K562 (cell line): ENCODE measurements at regions not wholly inside any gene's neighbourhood (a gene's known extent, or its start where the extent isn't known, plus 50 kb on each side); places are given as distances from the start of the nearest gene placed in this dataset.

Source experiments
- CHD4 ChIP-seq: fragments of 200-600 bp; sonication (generic); IDR thresholded peaks from 3 replicates; pipeline ENCODE4 v1.6.1; 2012; ENCODE audit warnings: low read depth, mild to moderate bottlenecking, mixed read lengths, low read length, inconsistent platforms; ENCODE audit not compliant: insufficient read depth, insufficient replicate concordance, poor library complexity, severe bottlenecking
- EP300 ChIP-seq: IDR thresholded peaks from 2 replicates; pipeline ENCODE4 v1.6.1; 2012; ENCODE audit warnings: low read length, improper control_type of control experiment
- EZH2 ChIP-seq: IDR thresholded peaks from 2 replicates; pipeline ENCODE4 v1.6.1; 2012; ENCODE audit warnings: low read depth, mild to moderate bottlenecking, inconsistent platforms, low read length, borderline replicate concordance
- KDM2B ChIP-seq: fragments of 250-450 bp; sonication (Bioruptor Pico); IDR thresholded peaks from 2 replicates; pipeline ENCODE4 v1.8.0; 2021; ENCODE audit warnings: mild to moderate bottlenecking, moderate library complexity
- YY1 ChIP-seq, 3 experiments: IDR thresholded peaks; 2 replicates each; pipeline ENCODE4 v1.6.1; 2011; ENCODE audit warnings: low read length in 2 of 3, mild to moderate bottlenecking in 2 of 3, moderate library complexity in 2 of 3, borderline replicate concordance in 1 of 3, control low read depth in 1 of 3, low read depth in 1 of 3; ENCODE audit not compliant: insufficient read depth in 3 of 3, insufficient replicate concordance in 2 of 3, control insufficient read depth in 1 of 3, insufficient read length in 1 of 3; ENCODE audit errors: extremely low read depth in 1 of 3
- TF ChIP-seq, protein P1 (sequence below), 3 experiments: IDR thresholded peaks in 2 of 3; conservative IDR thresholded peaks in 1 of 3; 2 replicates each; pipeline ENCODE4 v1.5.1; 2011 to 2012; ENCODE audit warnings: low read length in 3 of 3, mild to moderate bottlenecking in 3 of 3, control low read depth in 2 of 3, improper control_type of control experiment in 1 of 3, inconsistent platforms in 1 of 3, low read depth in 1 of 3, mixed read lengths in 1 of 3, moderate library complexity in 1 of 3; ENCODE audit not compliant: insufficient read depth in 2 of 3
- TF ChIP-seq, protein P2 (sequence below): fragments of 450-650 bp; formaldehyde crosslinking; IDR thresholded peaks from 2 replicates; pipeline ENCODE4 v1.4.0; 2022; ENCODE audit warnings: missing genetic modification characterization
- TF ChIP-seq, protein P3 (sequence below), 2 experiments: fragments of 450-650 bp; formaldehyde crosslinking in 1 of 2; IDR thresholded peaks; 2 replicates each; pipeline versions ENCODE4 v1.4.0 to v1.6.1; 2014 to 2020; ENCODE audit warnings: mild to moderate bottlenecking in 2 of 2, borderline replicate concordance in 1 of 2, low read depth in 1 of 2

DNA sequence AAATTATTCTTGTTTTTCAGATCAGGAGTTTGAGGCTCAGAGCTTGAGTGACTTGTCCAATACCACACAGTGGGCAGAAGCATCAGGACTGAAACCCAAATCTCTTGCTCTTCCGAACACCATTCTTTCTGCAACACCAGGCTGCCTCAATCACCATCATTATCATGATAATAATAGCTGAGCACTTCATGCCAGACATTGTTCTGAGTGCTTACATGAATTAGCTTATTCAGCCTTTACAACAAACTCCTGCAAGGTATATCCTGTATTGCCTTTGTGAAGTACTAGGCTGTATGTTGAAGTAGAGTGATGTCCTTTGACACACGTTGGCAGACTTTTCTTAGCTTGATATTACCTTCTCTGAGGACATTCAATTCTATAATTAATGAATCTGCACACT, 257.4 kb upstream of the ATP2B1 start:
- TF ChIP-seq CHD4: no peak
- TF ChIP-seq, protein P1, sequence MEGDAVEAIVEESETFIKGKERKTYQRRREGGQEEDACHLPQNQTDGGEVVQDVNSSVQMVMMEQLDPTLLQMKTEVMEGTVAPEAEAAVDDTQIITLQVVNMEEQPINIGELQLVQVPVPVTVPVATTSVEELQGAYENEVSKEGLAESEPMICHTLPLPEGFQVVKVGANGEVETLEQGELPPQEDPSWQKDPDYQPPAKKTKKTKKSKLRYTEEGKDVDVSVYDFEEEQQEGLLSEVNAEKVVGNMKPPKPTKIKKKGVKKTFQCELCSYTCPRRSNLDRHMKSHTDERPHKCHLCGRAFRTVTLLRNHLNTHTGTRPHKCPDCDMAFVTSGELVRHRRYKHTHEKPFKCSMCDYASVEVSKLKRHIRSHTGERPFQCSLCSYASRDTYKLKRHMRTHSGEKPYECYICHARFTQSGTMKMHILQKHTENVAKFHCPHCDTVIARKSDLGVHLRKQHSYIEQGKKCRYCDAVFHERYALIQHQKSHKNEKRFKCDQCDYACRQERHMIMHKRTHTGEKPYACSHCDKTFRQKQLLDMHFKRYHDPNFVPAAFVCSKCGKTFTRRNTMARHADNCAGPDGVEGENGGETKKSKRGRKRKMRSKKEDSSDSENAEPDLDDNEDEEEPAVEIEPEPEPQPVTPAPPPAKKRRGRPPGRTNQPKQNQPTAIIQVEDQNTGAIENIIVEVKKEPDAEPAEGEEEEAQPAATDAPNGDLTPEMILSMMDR (IDR thresholded peaks at IDR 0.05 in 2 of 3, conservative IDR thresholded peaks at IDR 0.05 in 1 of 3; ENCODE audit: insufficient read depth in 2 of 3, low read depth in 1 of 3, low read length in 3 of 3): no peak
- no peak for TF ChIP-seq EZH2
- TF ChIP-seq, protein P2, sequence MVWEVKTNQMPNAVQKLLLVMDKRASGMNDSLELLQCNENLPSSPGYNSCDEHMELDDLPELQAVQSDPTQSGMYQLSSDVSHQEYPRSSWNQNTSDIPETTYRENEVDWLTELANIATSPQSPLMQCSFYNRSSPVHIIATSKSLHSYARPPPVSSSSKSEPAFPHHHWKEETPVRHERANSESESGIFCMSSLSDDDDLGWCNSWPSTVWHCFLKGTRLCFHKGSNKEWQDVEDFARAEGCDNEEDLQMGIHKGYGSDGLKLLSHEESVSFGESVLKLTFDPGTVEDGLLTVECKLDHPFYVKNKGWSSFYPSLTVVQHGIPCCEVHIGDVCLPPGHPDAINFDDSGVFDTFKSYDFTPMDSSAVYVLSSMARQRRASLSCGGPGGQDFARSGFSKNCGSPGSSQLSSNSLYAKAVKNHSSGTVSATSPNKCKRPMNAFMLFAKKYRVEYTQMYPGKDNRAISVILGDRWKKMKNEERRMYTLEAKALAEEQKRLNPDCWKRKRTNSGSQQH (CRISPR knock-in tag): no peak
- TF ChIP-seq YY1 (IDR thresholded peaks at IDR 0.05; ENCODE audit: borderline replicate concordance in 1 of 3, control insufficient read depth in 1 of 3, extremely low read depth in 1 of 3, insufficient read depth in 3 of 3, insufficient read length in 1 of 3, insufficient replicate concordance in 2 of 3, low read depth in 1 of 3, low read length in 2 of 3): no peak
- TF ChIP-seq KDM2B: no peak
- TF ChIP-seq, protein P3, sequence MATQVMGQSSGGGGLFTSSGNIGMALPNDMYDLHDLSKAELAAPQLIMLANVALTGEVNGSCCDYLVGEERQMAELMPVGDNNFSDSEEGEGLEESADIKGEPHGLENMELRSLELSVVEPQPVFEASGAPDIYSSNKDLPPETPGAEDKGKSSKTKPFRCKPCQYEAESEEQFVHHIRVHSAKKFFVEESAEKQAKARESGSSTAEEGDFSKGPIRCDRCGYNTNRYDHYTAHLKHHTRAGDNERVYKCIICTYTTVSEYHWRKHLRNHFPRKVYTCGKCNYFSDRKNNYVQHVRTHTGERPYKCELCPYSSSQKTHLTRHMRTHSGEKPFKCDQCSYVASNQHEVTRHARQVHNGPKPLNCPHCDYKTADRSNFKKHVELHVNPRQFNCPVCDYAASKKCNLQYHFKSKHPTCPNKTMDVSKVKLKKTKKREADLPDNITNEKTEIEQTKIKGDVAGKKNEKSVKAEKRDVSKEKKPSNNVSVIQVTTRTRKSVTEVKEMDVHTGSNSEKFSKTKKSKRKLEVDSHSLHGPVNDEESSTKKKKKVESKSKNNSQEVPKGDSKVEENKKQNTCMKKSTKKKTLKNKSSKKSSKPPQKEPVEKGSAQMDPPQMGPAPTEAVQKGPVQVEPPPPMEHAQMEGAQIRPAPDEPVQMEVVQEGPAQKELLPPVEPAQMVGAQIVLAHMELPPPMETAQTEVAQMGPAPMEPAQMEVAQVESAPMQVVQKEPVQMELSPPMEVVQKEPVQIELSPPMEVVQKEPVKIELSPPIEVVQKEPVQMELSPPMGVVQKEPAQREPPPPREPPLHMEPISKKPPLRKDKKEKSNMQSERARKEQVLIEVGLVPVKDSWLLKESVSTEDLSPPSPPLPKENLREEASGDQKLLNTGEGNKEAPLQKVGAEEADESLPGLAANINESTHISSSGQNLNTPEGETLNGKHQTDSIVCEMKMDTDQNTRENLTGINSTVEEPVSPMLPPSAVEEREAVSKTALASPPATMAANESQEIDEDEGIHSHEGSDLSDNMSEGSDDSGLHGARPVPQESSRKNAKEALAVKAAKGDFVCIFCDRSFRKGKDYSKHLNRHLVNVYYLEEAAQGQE (IDR thresholded peaks at IDR 0.05; ENCODE audit: borderline replicate concordance): no peak
- TF ChIP-seq, protein P3 (CRISPR knock-in tag; IDR thresholded peaks at IDR 0.05; ENCODE audit: low read depth): no peak
- TF ChIP-seq EP300: no peak
